ENCODE measurements at regions not wholly inside any gene's neighbourhood (a gene's known extent, or its start where the extent isn't known, plus 50 kb on each side); places are given as distances from the start of the nearest gene placed in this dataset.

- DNase-seq (ENCODE audit: low read depth): no peak
Measured at GRCh38 chr13:73451221-73452029, 392.6 kb downstream of the KLF5 start.

- no peak for DNase-seq (ENCODE audit: low read depth)
Measured at GRCh38 chr13:73450583-73450982, 391.8 kb downstream of the KLF5 start.

GRCh38 chr13:73449252-73449651 is 390.4 kb downstream of the KLF5 start:
- DNase-seq (ENCODE audit: low read depth): no peak

GRCh38 chr13:73440296-73440895 is 381.6 kb downstream of the KLF5 start:
- DNase-seq (ENCODE audit: low read depth): no peak

GRCh38 chr13:73433890-73434289 is 375.1 kb downstream of the KLF5 start:
- no peak for DNase-seq (ENCODE audit: low read depth)

GRCh38 chr13:73433458-73433857 is 374.7 kb downstream of the KLF5 start:
- DNase-seq (ENCODE audit: low read depth): no peak

- DNase-seq (ENCODE audit: low read depth): no peak
Measured at GRCh38 chr13:73429701-73430100, 370.9 kb downstream of the KLF5 start.

- no peak for DNase-seq (ENCODE audit: low read depth)
Measured at GRCh38 chr13:73428706-73429105, 369.9 kb downstream of the KLF5 start.

GRCh38 chr13:73428137-73428536 is 369.3 kb downstream of the KLF5 start:
- DNase-seq (ENCODE audit: low read depth): no peak

- DNase-seq (ENCODE audit: low read depth): no peak
Measured at GRCh38 chr13:73422973-73423372, 364.2 kb downstream of the KLF5 start.

GRCh38 chr13:73421310-73421912 is 362.6 kb downstream of the KLF5 start:
- DNase-seq (ENCODE audit: low read depth): no peak

- no peak for DNase-seq (ENCODE audit: low read depth)
Measured at GRCh38 chr13:73419186-73419585, 360.4 kb downstream of the KLF5 start.

GRCh38 chr13:73417012-73417615 is 358.3 kb downstream of the KLF5 start:
- no peak for DNase-seq (ENCODE audit: low read depth)

- DNase-seq (ENCODE audit: low read depth): no peak
Measured at GRCh38 chr13:73416093-73416492, 357.3 kb downstream of the KLF5 start.

GRCh38 chr13:73413656-73414055 is 354.9 kb downstream of the KLF5 start:
- DNase-seq (ENCODE audit: low read depth): no peak

GRCh38 chr13:73412933-73413332 is 354.1 kb downstream of the KLF5 start:
- no peak for DNase-seq (ENCODE audit: low read depth)

- DNase-seq (ENCODE audit: low read depth): no peak
Measured at GRCh38 chr13:73411067-73411809, 352.4 kb downstream of the KLF5 start.

GRCh38 chr13:73406454-73406853 is 347.6 kb downstream of the KLF5 start:
- DNase-seq (ENCODE audit: low read depth): no peak

- no peak for DNase-seq (ENCODE audit: low read depth)
Measured at GRCh38 chr13:73404581-73404980, 345.8 kb downstream of the KLF5 start.

- no peak for DNase-seq (ENCODE audit: low read depth)
Measured at GRCh38 chr13:73403355-73404120, 344.7 kb downstream of the KLF5 start.

- DNase-seq (ENCODE audit: low read depth): no peak
Measured at GRCh38 chr13:73401769-73402168, 343.0 kb downstream of the KLF5 start.
